GM12873 (cell line): ENCODE measurements at regions not wholly inside any gene's neighbourhood (a gene's known extent, or its start where the extent isn't known, plus 50 kb on each side); places are given as distances from the start of the nearest gene placed in this dataset.

Source experiments
- TF ChIP-seq, protein P1 (sequence below): IDR thresholded peaks from 2 replicates; pipeline ENCODE4 v1.5.1; 2012; ENCODE audit warnings: low read depth, mild to moderate bottlenecking, moderate library complexity, low read length, control low read depth; ENCODE audit not compliant: insufficient read depth; ENCODE audit errors: missing control alignments

- TF ChIP-seq, protein P1, sequence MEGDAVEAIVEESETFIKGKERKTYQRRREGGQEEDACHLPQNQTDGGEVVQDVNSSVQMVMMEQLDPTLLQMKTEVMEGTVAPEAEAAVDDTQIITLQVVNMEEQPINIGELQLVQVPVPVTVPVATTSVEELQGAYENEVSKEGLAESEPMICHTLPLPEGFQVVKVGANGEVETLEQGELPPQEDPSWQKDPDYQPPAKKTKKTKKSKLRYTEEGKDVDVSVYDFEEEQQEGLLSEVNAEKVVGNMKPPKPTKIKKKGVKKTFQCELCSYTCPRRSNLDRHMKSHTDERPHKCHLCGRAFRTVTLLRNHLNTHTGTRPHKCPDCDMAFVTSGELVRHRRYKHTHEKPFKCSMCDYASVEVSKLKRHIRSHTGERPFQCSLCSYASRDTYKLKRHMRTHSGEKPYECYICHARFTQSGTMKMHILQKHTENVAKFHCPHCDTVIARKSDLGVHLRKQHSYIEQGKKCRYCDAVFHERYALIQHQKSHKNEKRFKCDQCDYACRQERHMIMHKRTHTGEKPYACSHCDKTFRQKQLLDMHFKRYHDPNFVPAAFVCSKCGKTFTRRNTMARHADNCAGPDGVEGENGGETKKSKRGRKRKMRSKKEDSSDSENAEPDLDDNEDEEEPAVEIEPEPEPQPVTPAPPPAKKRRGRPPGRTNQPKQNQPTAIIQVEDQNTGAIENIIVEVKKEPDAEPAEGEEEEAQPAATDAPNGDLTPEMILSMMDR = no peak
These were observed 180.1 kb upstream of the PRICKLE2 start for GRCh38 chr3:64405211-64405835.

GRCh38 chr3:64400706-64401105, 175.4 kb upstream of the PRICKLE2 start:
- TF ChIP-seq, protein P1 = no peak

- TF ChIP-seq, protein P1 = peak; percentile 65
These were observed 174.0 kb upstream of the PRICKLE2 start for GRCh38 chr3:64399205-64399800.

- TF ChIP-seq, protein P1 = no peak
These were observed 173.2 kb upstream of the PRICKLE2 start for GRCh38 chr3:64398476-64398875.

DNA sequence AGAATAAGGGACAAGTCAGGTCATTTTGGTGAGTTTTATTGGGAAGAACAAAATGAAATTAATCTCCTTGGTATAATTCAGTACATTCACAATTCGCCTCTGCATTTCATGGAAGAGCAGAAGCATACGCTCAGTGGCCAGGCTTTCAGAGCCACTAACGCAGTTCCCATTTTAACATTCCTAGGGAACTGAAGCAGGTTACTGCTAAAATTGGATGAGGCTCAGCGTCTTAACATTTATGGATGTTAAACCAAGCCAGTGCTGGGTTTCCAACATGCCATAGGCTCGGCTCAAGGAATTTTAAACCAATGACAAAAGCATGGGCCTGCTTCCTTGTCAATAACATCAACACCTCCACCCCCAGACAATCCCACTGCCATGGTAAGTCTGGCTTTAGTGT, 172.7 kb upstream of the PRICKLE2 start:
- TF ChIP-seq, protein P1 = no peak

DNA sequence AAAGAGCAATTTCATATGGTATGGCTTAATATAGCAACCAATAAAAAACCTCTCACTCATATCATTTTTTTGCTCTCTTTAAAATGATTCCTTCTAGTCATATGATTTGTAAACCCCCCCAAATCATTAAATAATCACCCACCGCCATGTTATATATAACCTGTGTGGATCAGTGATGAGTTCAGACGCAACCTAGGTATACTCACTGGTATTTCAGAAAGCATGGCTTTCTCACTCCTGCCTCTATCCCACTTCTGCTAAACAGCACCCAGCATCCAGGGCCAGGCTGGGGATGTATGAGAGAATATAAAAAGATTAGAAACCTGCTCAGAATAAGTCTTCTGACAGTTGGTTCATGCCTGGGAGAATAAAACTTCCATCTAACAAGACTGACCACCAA, 172.3 kb upstream of the PRICKLE2 start:
- TF ChIP-seq, protein P1 = no peak

DNA sequence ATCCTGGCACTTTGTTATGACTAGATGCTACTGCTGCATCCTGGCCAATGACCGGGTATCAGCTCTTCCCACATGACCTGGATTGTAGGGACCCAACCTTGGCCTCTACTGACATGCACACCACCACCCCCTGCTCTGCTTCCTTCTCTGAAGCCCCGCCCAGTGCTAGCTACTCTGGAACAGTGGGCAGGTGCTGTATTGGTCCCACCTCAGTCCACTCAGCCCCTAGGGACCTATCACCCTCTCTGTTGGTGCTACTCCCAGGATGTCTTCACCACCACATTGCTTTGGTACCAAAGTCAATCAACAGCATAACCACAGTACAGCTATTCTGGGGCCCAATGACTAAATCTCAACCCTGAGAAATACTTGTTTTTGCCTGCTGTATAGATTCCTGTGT, 170.2 kb upstream of the PRICKLE2 start:
- TF ChIP-seq, protein P1 = no peak
